HG03558 (cell line): ENCODE measurements at regions not wholly inside any gene's neighbourhood (a gene's known extent, or its start where the extent isn't known, plus 50 kb on each side); places are given as distances from the start of the nearest gene placed in this dataset.
"Not testable (repeated sequence)": the region's sequence is repeated elsewhere in the genome, so short reads cannot be mapped to it uniquely, and the experiment has no call there.

Source experiments
- ATAC-seq: cut with Tn5 transposase; IDR thresholded peaks from one replicate; pipeline ENCODE4 v1.9.1; 2021; ENCODE audit warnings: moderate number of reproducible peaks; ENCODE audit not compliant: unreplicated experiment; ENCODE audit errors: extremely low read depth

DNA sequence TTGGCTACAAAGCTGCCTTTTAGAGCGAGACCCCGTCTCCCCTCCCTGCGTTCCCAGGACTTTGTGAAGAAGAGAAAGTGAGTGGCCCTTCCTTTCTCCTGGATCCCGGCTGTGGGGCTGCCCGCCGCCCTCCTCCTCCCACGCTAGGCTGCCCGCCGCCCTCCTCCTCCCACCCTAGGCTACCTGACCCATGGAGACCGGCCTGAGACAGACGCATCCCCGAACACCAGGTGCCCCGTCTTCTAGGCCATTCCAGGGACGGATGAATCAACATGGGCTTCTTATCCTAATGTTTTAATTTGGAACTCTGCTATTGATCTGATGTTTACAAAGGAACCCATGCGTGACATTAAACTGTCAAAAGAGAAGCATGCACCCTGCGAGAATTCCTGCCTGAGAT, 117.3 kb upstream of the LPCAT1 start:
- ATAC-seq, result no peak

DNA sequence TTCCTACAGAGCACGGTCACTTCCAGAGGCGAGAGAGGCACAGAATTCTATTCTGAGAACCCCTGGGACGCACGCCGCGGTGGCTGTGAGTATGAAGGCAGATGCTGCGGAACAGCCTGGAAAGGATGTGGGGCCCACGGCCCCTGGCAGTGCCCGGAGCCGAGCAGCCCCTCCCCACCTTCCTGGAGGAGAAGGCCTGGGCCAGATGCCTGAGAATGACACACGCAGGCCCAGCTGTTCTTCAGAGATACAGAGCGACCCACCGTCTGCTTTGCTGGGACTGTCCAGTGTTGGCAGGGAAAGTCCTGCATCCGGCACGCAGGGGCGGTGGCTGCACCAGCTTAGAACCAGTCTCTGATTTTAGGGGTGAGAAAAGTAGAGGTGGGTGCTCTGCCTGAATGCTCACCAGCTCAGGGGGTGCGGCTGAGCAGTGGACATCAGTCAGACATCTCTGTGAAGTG, 116.7 kb upstream of the LPCAT1 start:
- no peak for ATAC-seq

- ATAC-seq, result no peak
These were observed 116.0 kb upstream of the LPCAT1 start for GRCh38 chr5:1639757-1640156.

DNA sequence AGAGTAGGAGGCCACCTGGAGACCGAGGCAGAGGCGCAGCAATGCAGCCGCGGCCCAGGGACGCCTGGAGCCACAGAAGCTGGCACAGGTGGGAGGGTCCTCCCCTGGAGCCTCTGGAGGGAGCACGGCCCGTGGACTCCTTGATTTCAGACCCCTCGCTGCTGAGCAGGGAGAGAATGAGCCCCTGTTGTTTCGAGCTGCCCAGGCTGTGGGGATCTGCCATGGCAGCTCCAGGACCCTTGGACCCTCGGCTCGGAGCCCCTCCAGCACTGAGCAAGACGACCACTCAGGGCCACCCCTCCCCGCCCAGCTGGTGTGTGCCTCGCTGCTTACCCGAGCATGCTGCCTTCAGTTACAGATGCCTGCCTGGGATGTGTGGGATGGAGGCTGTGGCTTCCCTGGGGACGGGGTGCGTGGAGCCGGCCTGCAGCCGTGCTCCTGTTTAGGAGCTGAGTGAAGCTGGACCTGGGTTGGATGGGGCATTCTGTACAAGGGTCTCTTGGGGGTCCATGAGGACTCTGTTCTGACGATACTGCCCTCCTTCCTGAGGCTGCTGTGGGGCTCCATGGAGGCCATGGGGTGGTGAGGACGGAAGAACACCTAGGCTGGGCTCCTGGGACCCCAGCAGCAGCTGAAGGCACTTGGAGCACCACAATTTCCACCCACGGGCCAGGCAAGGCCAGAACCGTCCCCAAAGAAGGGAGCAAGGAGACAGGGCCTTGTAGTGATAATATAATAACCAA, 115.1 kb upstream of the LPCAT1 start:
- no peak for ATAC-seq

DNA sequence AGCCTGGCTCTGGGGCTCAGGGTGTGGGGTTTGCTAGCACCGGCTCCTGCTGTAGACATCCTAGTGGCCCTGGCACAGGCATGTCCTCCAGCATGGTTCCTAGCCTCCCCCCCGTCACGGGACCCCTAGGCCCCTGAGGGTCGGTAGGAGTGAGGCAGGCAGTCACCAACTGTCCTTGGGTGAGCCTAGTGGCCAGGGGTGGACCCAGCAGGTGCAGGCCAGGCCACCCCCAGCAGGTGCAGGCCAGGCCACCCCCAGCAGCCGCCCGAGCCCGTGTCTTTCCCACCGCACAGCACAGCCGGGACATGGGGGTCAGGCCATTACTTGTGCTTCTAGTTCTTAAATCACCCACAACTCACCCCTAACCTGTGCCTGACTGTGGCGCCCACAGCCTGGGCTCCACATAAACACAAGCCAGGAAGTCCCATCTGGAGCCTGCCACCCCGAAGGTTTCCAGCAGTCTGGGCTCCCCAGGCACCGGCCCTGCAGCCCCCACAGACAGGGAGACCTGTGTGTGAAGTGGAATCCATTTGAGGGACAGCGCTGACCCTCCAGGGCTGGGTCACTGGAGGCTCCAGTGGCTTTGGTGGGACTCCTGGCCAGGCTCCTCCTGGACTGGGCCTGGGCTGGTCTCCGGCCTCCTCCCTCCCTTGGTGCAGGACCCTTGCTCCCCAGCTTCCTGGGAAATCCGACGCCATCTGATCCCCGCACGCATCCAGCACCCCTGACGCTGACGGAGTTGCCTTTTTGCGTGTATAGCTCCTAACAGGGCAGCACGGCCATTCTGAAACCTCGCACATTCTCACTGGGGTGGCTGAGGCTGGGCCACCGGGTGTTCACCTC, 114.1 kb upstream of the LPCAT1 start:
- no peak for ATAC-seq

DNA sequence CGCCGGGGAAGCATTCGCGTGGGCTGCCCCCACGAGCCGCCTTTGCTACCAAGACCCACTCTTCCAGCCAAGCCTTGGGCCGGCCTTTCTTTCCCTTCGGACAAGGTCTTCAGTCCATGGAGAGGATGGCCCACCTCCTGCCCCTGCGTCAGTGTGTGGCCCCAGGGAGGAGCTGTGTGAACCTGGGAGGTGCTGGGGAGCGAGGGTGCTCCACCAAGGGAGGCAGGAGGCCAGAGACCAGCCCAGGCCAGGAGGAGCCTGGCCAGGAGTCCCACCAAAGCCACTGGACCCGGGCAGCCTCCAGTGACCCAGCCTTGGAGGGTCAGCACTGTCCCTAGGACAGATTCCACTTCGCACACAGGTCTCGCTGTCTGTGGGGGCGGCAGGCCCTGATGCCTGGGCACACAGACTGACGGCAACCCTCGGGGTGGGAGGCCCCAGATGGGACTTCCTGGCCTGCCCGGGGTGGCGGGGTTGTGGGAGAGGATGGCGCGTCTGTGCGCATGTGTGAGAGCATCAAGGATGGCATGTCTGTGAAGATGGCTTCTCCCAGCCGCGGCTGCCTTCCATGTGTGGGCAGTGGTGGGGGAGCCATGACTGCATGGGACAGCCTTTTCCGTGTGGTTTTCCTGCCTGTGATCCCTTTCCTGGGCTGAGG, 113.3 kb upstream of the LPCAT1 start:
- no peak for ATAC-seq

GRCh38 chr5:1636208-1636770, 112.5 kb upstream of the LPCAT1 start:
- ATAC-seq, result not testable (repeated sequence)

- not testable (repeated sequence) for ATAC-seq
These were observed 111.7 kb upstream of the LPCAT1 start for GRCh38 chr5:1635477-1635876.

- no peak for ATAC-seq
These were observed 110.5 kb upstream of the LPCAT1 start for GRCh38 chr5:1634337-1634661.

DNA sequence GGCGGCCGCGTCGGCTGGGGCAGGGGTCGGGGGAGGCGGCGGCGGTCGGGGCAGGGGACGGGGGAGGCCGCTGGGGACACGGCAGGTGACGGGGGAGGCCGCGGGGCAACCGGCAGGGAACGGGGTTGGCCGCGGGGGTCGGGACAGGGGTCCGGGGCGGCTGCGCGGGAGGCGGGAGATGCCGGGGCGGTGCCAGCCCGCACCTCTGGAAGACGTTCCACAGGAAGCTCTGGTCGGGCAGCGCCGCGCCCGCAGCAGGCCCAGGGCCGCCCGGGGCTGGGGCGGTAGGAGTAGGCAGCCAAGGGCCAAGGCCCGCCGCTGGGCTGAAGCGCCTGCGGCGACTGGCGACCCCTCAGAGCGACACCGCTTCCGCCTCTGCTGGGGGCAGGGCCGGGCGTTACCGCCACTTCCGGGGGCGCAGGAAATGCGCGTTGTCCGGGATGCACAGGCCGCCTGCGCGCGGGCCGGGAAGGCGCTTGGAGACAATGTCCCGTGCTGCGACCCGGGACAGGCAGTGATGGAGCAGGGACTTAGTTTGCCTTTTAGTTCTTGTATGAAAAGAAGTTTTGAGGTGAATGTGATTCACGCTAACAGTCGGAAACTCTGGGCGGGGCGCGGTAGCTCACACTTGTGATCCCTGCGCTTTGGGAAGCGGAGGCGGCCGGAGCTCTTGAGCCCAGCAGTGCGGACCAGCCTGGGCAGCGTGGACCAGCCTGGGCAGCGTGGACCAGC, 110.0 kb upstream of the LPCAT1 start:
- peak; percentile 73 for ATAC-seq

GRCh38 chr5:1631004-1631403, 107.2 kb upstream of the LPCAT1 start:
- ATAC-seq, result not testable (repeated sequence)

DNA sequence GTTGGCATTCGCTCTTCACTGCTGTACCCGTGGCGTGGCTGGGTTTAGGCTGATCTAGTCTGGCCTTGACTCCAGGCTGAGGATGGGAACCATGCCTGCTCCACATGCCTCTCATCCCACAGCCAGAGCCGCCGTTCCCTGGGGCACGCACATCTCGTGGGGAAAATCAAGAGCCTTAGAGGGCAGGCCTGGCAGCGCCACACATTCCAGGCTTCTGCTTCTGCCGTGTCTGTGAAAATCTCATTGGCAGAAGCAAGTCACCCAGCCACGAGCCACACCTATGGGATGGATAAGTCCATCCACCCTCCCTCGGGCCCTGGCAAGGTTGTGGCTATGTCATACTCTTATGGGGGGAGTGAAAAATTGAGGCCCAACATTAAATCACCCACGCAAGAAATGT, 102.6 kb upstream of the LPCAT1 start:
- not testable (repeated sequence) for ATAC-seq

DNA sequence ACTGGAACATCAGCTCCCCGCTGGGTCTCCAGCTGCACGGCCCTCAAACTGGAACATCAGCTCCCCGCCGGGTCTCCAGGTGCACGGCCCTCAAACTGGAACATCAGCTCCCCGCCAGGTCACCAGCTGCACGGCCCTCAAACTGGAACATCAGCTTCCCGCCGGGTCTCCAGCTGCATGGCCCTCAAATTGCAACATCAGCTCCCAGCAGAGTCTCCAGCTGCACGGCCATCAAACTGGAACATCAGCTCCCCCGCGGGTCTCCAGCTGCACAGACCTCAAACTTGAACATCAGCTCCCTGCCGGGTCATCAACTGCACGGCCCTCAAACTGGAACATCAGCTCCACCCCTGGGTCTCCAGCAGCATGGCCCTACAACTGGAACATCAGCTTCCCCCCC, 95.8 kb upstream of the LPCAT1 start:
- ATAC-seq, result not testable (repeated sequence)

- not testable (repeated sequence) for ATAC-seq
These were observed 94.6 kb upstream of the LPCAT1 start for GRCh38 chr5:1618296-1618865.

DNA sequence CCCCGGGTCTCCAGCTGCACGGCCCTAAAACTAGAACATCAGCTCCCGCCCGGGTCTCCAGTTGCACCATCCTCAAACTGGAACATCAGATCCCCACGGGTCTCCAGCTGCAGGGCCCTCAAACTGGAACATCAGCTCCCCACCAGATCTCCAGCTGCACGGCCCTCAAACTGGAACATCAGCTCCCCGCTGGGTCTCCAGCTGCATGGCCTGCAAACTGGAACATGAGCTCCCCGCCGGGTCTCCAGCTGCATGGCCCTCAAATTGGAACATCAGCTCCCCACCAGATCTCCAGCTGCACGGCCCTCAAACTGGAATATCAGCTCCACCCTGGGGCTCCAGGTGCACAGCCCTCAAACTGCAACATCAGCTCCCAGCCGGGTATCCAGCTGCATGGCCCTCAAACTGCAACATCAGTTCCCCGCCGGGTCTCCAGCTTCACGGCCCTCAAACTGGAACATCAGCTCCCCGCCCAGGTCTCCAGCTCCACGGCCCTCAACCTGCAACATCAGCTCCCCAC, 93.5 kb upstream of the LPCAT1 start:
- not testable (repeated sequence) for ATAC-seq

DNA sequence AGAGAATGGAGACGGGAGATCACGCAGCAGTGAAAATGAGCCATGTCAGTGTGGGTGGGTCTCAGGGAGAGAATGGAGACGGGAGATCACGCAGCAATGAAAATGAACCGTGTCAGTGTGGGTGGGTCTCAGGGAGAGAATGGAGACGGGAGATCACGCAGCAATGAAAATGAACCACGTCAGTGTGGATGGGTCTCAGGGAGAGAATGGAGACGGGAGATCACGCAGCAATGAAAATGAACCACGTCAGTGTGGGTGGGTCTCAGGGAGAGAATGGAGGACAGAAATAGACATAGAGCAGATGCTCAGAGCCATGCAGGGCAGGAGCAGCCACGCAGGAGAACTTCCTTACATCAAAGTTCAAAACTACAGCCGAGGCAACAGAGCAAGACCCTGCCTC, 89.8 kb upstream of the LPCAT1 start:
- not testable (repeated sequence) for ATAC-seq

GRCh38 chr5:1610526-1610925, 86.8 kb upstream of the LPCAT1 start:
- not testable (repeated sequence) for ATAC-seq

GRCh38 chr5:1609111-1609510, 85.4 kb upstream of the LPCAT1 start:
- not testable (repeated sequence) for ATAC-seq

DNA sequence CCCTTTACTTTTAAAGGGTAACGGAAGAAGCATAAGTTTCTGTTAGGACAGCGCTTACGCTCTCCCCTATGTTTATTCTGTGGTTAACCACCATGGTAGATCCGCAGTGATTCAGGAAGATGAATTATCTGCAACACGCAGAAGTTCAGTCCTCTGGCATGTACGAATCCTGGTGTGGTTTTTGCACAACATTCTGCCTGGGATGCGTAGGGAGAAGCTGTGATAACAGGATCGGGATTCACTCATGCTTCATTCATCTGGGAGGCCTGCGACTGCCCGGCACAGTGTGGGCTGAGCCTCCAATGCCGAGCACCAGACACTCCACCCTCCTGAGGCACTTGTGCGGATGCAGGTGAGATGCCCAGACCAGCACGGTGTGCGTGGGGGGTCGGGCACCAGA, 84.6 kb upstream of the LPCAT1 start:
- ATAC-seq, result not testable (repeated sequence)
